IPS-18c (cell line): ENCODE measurements at regions not wholly inside any gene's neighbourhood (a gene's known extent, or its start where the extent isn't known, plus 50 kb on each side); places are given as distances from the start of the nearest gene placed in this dataset.
"Not testable (repeated sequence)": the region's sequence is repeated elsewhere in the genome, so short reads cannot be mapped to it uniquely, and the experiment has no call there.

Experiments used
- H3K4me3 ChIP-seq: 2 replicates; pipeline ENCODE4 v1.7.0; 2013; ENCODE audit warnings: low read depth, mild to moderate bottlenecking, low read length, moderate library complexity; ENCODE audit not compliant: insufficient read depth
- H3K9me3 ChIP-seq: one replicate; pipeline ENCODE4 v1.6.1; 2013; ENCODE audit warnings: mild to moderate bottlenecking, low read length, moderate library complexity; ENCODE audit not compliant: control insufficient read depth, insufficient read depth

DNA sequence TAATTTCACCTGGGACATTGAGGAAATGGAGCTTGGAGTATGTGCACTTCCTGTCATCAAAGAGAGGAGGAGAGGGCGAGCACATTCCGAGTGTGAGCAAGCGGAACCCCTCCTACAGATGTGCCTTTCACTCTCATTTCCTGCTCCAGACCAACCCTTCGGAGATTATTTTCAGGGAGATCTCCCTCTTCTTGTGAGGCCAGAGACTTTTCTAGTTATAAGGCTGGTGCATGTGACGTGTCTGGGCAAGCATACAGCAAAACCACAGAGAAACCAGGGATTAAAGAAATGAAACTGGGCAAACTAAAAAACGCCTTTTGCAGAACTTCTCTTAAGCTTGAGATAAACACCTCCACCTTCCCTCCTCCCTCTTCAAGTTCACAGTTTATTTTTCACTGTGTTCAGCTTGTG is 409.2 kb upstream of the TCF4 start:
- no peak overlapping the region for H3K4me3 ChIP-seq
- H3K9me3 ChIP-seq: no peaks in the 10 kb centered on the region

DNA sequence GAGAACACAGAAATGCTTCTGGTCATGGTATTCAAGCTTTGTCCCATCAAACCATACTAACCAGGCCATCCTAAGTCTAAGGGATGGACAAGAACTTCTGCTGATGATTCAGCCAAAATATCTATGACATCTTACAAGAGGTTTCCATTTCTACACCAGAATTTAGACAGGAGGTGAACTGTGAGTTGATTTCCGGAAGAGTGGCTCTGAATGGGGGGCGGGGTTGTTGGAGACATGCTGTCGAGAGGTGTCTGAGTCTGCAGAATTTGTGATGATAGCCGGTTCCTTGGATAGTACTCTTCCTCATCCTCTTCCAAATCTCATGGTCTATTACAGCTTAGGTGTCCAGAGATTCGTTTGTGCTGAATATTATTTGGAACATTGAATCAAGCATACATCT is 408.7 kb upstream of the TCF4 start:
- H3K4me3 ChIP-seq: no peak overlapping the region

GRCh38 chr18:55990186-55990585 is 402.2 kb upstream of the TCF4 start:
- no peaks in the 10 kb centered on the region for H3K9me3 ChIP-seq
- H3K4me3 ChIP-seq: no peak overlapping the region

More for the DNA sequence above, 408.7 kb upstream of the TCF4 start:
- no peaks in the 10 kb centered on the region for H3K9me3 ChIP-seq

- Histone ChIP-seq H3K4me3 (no peak overlapping the region), H3K9me3 (no peaks in the 10 kb centered on the region)
Observed at GRCh38 chr18:55988537-55988936, 400.5 kb upstream of the TCF4 start.

- no peak overlapping the region for H3K4me3 ChIP-seq
- no peaks in the 10 kb centered on the region for H3K9me3 ChIP-seq
Observed at GRCh38 chr18:55983433-55983832, 395.4 kb upstream of the TCF4 start.

- Histone ChIP-seq H3K4me3 (no peak overlapping the region), H3K9me3 (no peaks in the 10 kb centered on the region)
Observed at GRCh38 chr18:55982992-55983391, 395.0 kb upstream of the TCF4 start.

DNA sequence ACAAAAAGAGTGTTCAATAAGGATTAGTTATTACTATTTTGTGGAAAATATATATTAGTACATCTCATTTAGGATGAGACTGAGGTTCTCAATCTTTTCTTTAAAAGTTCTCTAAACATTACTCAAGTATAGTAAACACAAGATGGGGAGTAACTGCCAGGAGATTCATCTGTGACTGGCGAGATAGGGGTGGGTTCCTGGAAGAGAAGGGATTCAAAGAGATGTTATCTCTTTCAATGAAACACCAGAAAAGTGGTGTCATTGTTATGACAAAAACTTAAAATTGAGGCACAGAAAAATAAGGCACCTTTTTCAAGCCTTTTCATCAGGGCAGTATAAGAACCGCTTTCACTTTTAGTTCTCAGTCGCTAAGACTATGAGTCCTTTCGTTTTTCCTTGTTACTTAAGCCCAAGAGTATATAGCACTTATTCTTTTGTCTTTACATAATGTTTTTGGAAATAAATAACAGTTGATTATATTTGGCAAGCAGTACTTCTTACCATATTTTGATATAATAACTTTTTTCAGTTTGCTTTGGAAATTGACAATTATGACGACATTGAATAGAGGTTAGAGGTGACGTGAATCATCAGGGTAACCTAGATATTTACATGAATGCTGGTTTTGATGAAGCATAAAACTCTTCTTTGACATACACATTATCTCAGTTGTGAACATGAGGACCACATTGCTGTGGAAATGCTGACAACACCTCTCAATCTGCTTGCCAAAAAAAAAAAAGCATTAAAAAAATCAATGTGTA is 393.9 kb upstream of the TCF4 start:
- H3K4me3 ChIP-seq: no peak overlapping the region

GRCh38 chr18:55974521-55974920 is 386.5 kb upstream of the TCF4 start:
- Histone ChIP-seq H3K4me3 (no peak overlapping the region), H3K9me3 (no peaks in the 10 kb centered on the region)

More for the DNA sequence above, 393.9 kb upstream of the TCF4 start:
- H3K9me3 ChIP-seq: no peaks in the 10 kb centered on the region

- H3K4me3 ChIP-seq: no peak overlapping the region
- no peaks in the 10 kb centered on the region for H3K9me3 ChIP-seq
Observed at GRCh38 chr18:55968550-55968949, 380.6 kb upstream of the TCF4 start.

DNA sequence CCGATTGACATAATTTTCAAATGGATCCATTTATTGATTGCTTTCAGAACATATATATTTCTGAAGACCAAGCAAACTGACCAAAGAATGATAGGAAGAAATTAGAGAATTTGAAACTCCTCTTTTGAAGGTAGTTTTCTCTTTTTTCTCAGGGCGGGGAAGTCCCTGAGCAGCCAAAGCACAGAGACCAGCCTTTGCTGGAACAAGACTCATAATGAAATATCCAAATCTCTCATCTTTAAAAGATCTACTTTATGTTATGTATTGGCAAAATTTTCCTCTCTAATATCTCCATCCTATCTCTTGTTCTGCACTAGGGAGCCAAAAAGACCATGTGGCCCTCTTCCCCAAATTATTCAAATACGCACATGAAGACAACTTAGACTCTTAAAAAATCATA is 379.0 kb upstream of the TCF4 start:
- Histone ChIP-seq H3K9me3 (no peaks in the 10 kb centered on the region), H3K4me3 (no peak overlapping the region)

- no peaks in the 10 kb centered on the region for H3K9me3 ChIP-seq
- no peak overlapping the region for H3K4me3 ChIP-seq
Observed at GRCh38 chr18:55964171-55964570, 376.2 kb upstream of the TCF4 start.

- H3K4me3 ChIP-seq: no peak overlapping the region
- H3K9me3 ChIP-seq: no peaks in the 10 kb centered on the region
Observed at GRCh38 chr18:55953326-55953725, 365.3 kb upstream of the TCF4 start.

DNA sequence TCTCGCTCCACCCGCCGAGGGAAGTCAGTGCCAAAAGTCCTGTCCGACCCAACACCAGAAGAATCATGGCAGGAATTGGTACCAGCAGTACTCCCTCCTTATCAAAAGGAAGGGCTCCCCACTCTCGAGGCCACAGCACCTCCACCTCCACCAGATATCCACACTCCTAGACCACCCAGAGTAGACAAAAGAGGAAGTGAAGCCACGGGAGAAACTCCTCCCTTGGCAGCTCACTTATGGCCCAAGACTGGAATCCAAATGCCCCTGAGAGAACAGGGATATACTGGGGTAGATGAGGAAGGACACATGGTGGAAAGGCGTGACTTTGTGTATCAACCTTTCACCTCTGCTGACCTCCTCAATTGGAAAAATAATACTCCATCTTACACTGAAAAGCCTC is 363.7 kb upstream of the TCF4 start:
- not testable (repeated sequence) for H3K4me3 ChIP-seq, H3K9me3 ChIP-seq

GRCh38 chr18:55950379-55951166 is 362.6 kb upstream of the TCF4 start:
- no peaks in the 10 kb centered on the region for H3K9me3 ChIP-seq
- no peak overlapping the region for H3K4me3 ChIP-seq

- Histone ChIP-seq H3K9me3 (no peaks in the 10 kb centered on the region), H3K4me3 (no peak overlapping the region)
Observed at GRCh38 chr18:55934821-55935220, 346.8 kb upstream of the TCF4 start.

- no peaks in the 10 kb centered on the region for H3K9me3 ChIP-seq
Observed at GRCh38 chr18:55932675-55933074, 344.7 kb upstream of the TCF4 start.

DNA sequence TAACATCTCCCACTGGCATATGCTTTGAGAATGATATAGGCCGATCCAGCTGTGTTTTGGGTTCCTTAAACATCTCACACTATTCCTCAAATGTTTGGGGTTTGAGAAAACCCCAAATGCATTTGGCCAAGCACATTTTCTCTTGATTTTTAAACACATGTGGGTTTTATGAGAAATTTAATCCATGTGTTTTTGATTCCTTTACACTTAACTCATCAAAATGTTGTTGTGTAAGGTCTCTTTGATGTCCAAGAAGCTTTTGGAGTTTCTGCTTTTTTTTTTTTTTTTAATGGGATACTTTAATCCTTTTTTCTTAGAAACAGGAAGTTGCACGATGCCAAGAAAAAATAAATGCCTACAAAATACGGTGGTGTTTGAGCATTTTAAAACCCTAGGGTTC is 339.8 kb upstream of the TCF4 start:
- Histone ChIP-seq H3K4me3 (no peak overlapping the region), H3K9me3 (no peaks in the 10 kb centered on the region)

More at GRCh38 chr18:55932675-55933074, 344.7 kb upstream of the TCF4 start:
- H3K4me3 ChIP-seq: no peak overlapping the region

DNA sequence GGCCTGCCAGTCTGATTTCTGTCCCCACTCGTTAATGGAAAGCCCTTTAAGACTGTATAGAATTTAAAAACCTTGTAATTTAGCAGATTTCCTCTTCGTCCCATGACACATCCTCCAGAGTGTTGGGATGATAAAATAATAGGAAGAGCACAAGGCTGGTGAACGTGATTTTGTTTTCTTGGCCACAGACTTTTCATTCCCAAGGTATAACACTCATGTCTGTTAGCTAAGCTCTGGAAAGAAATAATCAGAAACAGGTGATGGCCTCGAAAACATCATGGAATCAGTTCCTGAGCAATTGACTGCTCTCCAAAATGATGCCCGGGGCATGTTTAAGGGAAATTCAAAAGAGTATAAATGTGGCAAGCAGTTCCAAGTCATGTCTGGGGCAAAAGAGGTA is 337.8 kb upstream of the TCF4 start:
- Histone ChIP-seq H3K4me3 (no peak overlapping the region), H3K9me3 (no peaks in the 10 kb centered on the region)
